ENCODE measurements at regions not wholly inside any gene's neighbourhood (a gene's known extent, or its start where the extent isn't known, plus 50 kb on each side); places are given as distances from the start of the nearest gene placed in this dataset.

GRCh38 chrX:10944136-10944885, 166.8 kb upstream of the HCCS start:
- TF ChIP-seq KDM1A (IDR thresholded peaks at IDR 0.05; ENCODE audit: low read depth) = no peak
- no peak for TF ChIP-seq CEBPB (IDR thresholded peaks at IDR 0.05)
